ENCODE measurements at regions not wholly inside any gene's neighbourhood (a gene's known extent, or its start where the extent isn't known, plus 50 kb on each side); places are given as distances from the start of the nearest gene placed in this dataset.

GRCh38 chr5:122237906-122238305 lies 74.1 kb upstream of the SNCAIP start:
- no peak overlapping the region for H3K27ac ChIP-seq
- H3K4me3 ChIP-seq, result no peak overlapping the region
- H3K9me3 ChIP-seq, result no peaks in the 10 kb centered on the region
- peaks cover 6% of the 10 kb centered on the region for H3K4me1 ChIP-seq (ENCODE audit: insufficient read depth)
- H3K36me3 ChIP-seq, result no peaks in the 10 kb centered on the region
- intact Hi-C loops (cut with DNase I), result no loop called here
- TF ChIP-seq CTCF (IDR thresholded peaks at IDR 0.05) (no peak), POLR2A (IDR thresholded peaks at IDR 0.05) (no peak), EP300 (IDR thresholded peaks at IDR 0.05) (no peak)
- WGBS, 3 donors, result 48 to 65% (median 54%) methylated on average over 1 of the region's 1 CpG
- no peaks in the 10 kb centered on the region for H3K27me3 ChIP-seq
- no peak for DNase-seq

- Histone ChIP-seq H3K4me3 (no peak overlapping the region), H3K9me3 (no peaks in the 10 kb centered on the region), H3K36me3 (no peaks in the 10 kb centered on the region), H3K27me3 (no peaks in the 10 kb centered on the region), H3K27ac (no peak overlapping the region), H3K4me1 (ENCODE audit: insufficient read depth) (no peaks in the 10 kb centered on the region)
- WGBS, 3 donors, result 49 to 50% (median 49%) methylated on average over 4 of the region's 4 CpGs
- TF ChIP-seq CTCF (IDR thresholded peaks at IDR 0.05), result no peak
- TF ChIP-seq EP300 (IDR thresholded peaks at IDR 0.05), result no peak
- no peak for TF ChIP-seq POLR2A (IDR thresholded peaks at IDR 0.05)
- DNase-seq, result no peak
- intact Hi-C loops (cut with DNase I), result no loop called here
These were observed 59.7 kb upstream of the SNCAIP start for GRCh38 chr5:122252319-122252718.

GRCh38 chr5:122253794-122254193 lies 58.2 kb upstream of the SNCAIP start:
- H3K9me3 ChIP-seq, result no peaks in the 10 kb centered on the region
- no peak for DNase-seq
- intact Hi-C loops (cut with DNase I), result no loop called here
- H3K27ac ChIP-seq, result no peak overlapping the region
- H3K36me3 ChIP-seq, result no peaks in the 10 kb centered on the region
- no peaks in the 10 kb centered on the region for H3K4me1 ChIP-seq (ENCODE audit: insufficient read depth)
- no peak overlapping the region for H3K4me3 ChIP-seq
- no peak for TF ChIP-seq EP300 (IDR thresholded peaks at IDR 0.05)
- TF ChIP-seq CTCF (IDR thresholded peaks at IDR 0.05), result no peak
- no peak for TF ChIP-seq POLR2A (IDR thresholded peaks at IDR 0.05)
- H3K27me3 ChIP-seq, result no peaks in the 10 kb centered on the region

- TF ChIP-seq POLR2A (IDR thresholded peaks at IDR 0.05) (no peak), CTCF (IDR thresholded peaks at IDR 0.05) (no peak), EP300 (IDR thresholded peaks at IDR 0.05) (no peak)
- intact Hi-C loops (cut with DNase I), result no loop called here
- Histone ChIP-seq H3K27ac (no peak overlapping the region), H3K27me3 (no peaks in the 10 kb centered on the region), H3K4me3 (no peak overlapping the region), H3K9me3 (no peaks in the 10 kb centered on the region), H3K36me3 (no peaks in the 10 kb centered on the region), H3K4me1 (ENCODE audit: insufficient read depth) (peaks cover 2% of the 10 kb centered on the region)
- DNase-seq, result no peak
- WGBS, 3 donors, result 78 to 79% (median 78%) methylated on average over 1 of the region's 1 CpG
These were observed 55.6 kb upstream of the SNCAIP start for GRCh38 chr5:122256388-122256787.

GRCh38 chr5:122257000-122257399 lies 55.0 kb upstream of the SNCAIP start:
- DNase-seq, result no peak
- intact Hi-C loops (cut with DNase I), result no loop called here
- Histone ChIP-seq H3K27me3 (no peaks in the 10 kb centered on the region), H3K9me3 (no peaks in the 10 kb centered on the region), H3K4me3 (no peak overlapping the region), H3K27ac (no peak overlapping the region), H3K4me1 (ENCODE audit: insufficient read depth) (peaks cover 2% of the 10 kb centered on the region), H3K36me3 (no peaks in the 10 kb centered on the region)
- TF ChIP-seq POLR2A (IDR thresholded peaks at IDR 0.05) (no peak), EP300 (IDR thresholded peaks at IDR 0.05) (no peak), CTCF (IDR thresholded peaks at IDR 0.05) (no peak)
- 94 to 96% (median 95%) methylated on average over 8 of the region's 8 CpGs for WGBS, 3 donors

Measured in ovary (tissue), 7 donors.